ENCODE measurements at regions not wholly inside any gene's neighbourhood (a gene's known extent, or its start where the extent isn't known, plus 50 kb on each side); places are given as distances from the start of the nearest gene placed in this dataset.

DNA sequence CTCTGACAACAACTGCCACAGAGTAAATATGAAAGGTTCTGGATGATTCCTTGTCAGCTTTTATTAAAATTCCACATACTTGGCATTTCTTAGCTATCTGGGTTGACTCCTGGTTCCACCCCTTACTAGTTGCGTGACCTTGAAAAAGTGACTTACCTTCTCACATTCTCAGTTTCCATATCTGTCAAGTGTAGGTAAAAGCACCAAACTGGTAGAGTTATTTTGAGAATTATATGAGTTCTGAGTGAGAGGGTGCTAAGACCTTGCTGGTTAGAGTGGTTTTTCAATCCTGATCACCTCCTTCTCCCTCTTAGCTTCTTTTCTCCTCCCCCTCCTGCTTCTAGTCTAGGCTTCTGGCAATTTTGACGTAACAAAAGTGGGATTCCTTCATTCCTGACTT lies 83.4 kb upstream of the ABCD3 start:
- no peaks in the 10 kb centered on the region for H3K9me3 ChIP-seq (replicated peaks)
- no peak overlapping the region for H3K4me3 ChIP-seq
- H3K36me3 ChIP-seq: no peaks in the 10 kb centered on the region
- H3K27me3 ChIP-seq: no peaks in the 10 kb centered on the region
- no peak for DNase-seq
- H3K27ac ChIP-seq: no peak overlapping the region
- H3K4me1 ChIP-seq: no peaks in the 10 kb centered on the region

DNA sequence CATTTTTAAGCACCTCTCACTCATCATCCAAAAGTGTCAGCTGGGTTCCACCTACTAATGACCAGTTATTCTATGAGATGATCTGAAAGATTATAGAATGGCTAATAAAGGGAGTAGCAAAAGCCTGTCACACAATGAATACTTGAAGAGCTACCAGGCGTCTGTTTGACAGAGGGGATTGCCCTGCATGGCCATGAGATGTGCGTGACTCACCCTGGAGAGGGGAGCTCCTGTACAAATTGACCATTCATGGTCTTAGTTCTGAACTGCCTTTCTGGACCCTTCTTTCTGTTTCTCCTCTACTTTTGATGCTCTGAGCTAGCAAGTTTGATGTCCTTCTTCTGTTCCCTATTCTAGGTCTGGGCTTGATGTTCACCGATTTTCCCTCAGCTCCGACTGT lies 85.2 kb upstream of the ABCD3 start:
- Histone ChIP-seq H3K9me3 (replicated peaks) (no peaks in the 10 kb centered on the region), H3K27me3 (no peaks in the 10 kb centered on the region), H3K4me3 (no peak overlapping the region), H3K4me1 (no peaks in the 10 kb centered on the region), H3K27ac (no peak overlapping the region), H3K36me3 (no peaks in the 10 kb centered on the region)
- DNase-seq: no peak

GRCh38 chr1:94332516-94332915 lies 85.7 kb upstream of the ABCD3 start:
- DNase-seq: no peak
- no peak overlapping the region for H3K4me3 ChIP-seq
- no peaks in the 10 kb centered on the region for H3K9me3 ChIP-seq (replicated peaks)
- H3K4me1 ChIP-seq: no peaks in the 10 kb centered on the region
- H3K27ac ChIP-seq: no peak overlapping the region
- no peaks in the 10 kb centered on the region for H3K27me3 ChIP-seq
- H3K36me3 ChIP-seq: no peaks in the 10 kb centered on the region

DNA sequence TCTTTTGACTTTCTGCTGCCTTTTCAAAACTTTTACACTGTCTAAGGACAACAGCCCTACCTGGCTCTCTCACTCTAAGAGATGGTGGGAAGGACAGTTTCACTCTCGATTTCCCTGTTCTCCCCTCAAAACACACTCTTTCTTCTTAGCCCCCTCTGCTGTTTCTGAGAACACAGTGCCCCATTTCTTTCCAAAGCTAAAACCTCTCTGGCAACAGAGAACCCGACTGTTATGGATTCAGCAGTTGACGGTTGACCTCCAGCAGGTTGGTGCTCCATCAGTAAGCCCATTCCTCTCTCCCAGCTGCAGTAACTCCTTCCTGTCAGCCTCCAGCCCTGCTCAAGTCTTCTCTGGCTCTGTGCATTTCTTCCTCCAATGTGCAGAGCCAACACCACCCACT lies 88.2 kb upstream of the ABCD3 start:
- Histone ChIP-seq H3K9me3 (replicated peaks) (no peaks in the 10 kb centered on the region), H3K27ac (no peak overlapping the region), H3K4me1 (peaks cover 20% of the 10 kb centered on the region), H3K4me3 (no peak overlapping the region), H3K36me3 (no peaks in the 10 kb centered on the region), H3K27me3 (no peaks in the 10 kb centered on the region)
- DNase-seq: peak in 1 of 2 experiments; percentile 31

- Histone ChIP-seq H3K9me3 (replicated peaks) (no peaks in the 10 kb centered on the region), H3K36me3 (no peaks in the 10 kb centered on the region), H3K4me1 (peaks cover 20% of the 10 kb centered on the region), H3K27me3 (no peaks in the 10 kb centered on the region), H3K4me3 (no peak overlapping the region), H3K27ac (no peak overlapping the region)
- no peak for DNase-seq
These were observed 88.9 kb upstream of the ABCD3 start for GRCh38 chr1:94329276-94329675.

- Histone ChIP-seq H3K4me1 (peaks cover 30% of the 10 kb centered on the region), H3K9me3 (replicated peaks) (no peaks in the 10 kb centered on the region), H3K27ac (no peak overlapping the region), H3K36me3 (no peaks in the 10 kb centered on the region), H3K4me3 (no peak overlapping the region), H3K27me3 (no peaks in the 10 kb centered on the region)
- DNase-seq: no peak
These were observed 89.8 kb upstream of the ARHGAP29 start for GRCh38 chr1:94327001-94327690.

- DNase-seq: peak in 1 of 2 experiments; percentile 16
- H3K27me3 ChIP-seq: no peaks in the 10 kb centered on the region
- H3K9me3 ChIP-seq (replicated peaks): no peaks in the 10 kb centered on the region
- no peaks in the 10 kb centered on the region for H3K36me3 ChIP-seq
- peaks cover 38% of the 10 kb centered on the region for H3K4me1 ChIP-seq
- 0 out of 2 replicates have a peak overlapping the region, but pooled peaks have one; percentile 9 for H3K27ac ChIP-seq
- no peak overlapping the region for H3K4me3 ChIP-seq
These were observed 88.9 kb upstream of the ARHGAP29 start for GRCh38 chr1:94326329-94326728.

DNA sequence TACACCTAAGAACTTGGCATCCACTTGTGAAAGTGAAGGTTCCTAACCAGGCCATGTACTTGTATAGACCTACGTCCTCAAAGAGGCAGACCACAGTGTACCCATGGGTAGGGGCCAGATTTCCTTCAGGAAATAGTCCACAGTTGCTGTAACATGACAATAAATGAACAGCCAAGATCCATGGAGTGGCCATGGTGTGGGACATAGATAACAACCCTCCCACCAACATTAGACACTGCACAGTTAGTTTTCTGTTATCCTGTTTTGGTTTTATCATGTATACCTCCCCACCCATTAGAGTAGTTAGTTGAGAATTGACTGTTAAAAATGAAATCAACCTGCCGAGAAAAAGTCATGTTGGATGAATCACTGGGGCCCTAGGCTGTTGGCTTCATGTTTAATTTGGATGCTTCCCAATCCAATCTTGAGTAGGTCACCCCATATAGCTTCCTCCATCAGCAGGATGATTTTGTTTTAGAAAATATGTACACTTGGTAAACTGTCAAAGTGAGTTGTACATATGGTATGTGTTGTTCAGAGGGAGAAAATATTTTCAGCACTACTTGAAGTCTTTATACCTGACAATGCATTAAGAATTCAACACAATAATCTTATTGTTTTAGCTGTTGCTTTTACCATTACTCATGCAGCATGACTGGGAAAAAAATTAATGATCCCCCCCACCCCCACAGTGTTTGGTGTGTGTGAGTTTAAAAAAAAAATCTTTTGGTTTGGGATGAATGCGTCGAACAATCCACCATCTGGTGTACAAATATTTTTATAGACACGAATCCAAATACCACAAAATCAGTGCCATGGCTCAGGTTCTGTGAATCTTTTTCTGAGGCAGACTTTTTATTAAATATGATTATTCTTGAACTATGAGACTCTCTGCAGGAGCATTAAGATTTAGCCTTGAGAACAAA lies 88.3 kb upstream of the ARHGAP29 start:
- Histone ChIP-seq H3K27me3 (no peaks in the 10 kb centered on the region), H3K36me3 (no peaks in the 10 kb centered on the region), H3K4me3 (no peak overlapping the region), H3K27ac (peak overlapping the region; percentile 9; the same call in 1 of the 2 replicates), H3K9me3 (replicated peaks) (no peaks in the 10 kb centered on the region), H3K4me1 (peaks cover 38% of the 10 kb centered on the region)
- DNase-seq: peak in 1 of 2 experiments; percentile 29

DNA sequence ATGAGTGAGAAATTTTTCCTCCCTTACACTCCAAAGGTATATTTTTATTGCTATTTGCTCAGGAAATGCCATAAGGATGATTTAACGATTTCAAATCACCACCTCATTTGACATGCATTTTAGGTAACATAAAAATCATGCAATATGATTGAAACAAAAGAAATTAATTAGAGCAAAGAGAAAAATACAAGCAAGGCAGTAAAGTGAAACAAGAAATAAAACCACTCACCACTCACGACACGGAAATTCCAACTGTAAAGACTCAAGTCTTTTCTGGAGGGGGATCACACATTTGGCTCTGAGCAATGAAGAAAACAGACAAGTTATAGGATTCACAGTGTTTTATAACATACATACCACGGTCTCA lies 86.8 kb upstream of the ARHGAP29 start:
- Histone ChIP-seq H3K4me1 (peaks cover 38% of the 10 kb centered on the region), H3K4me3 (no peak overlapping the region), H3K27me3 (no peaks in the 10 kb centered on the region), H3K27ac (no peak overlapping the region), H3K36me3 (no peaks in the 10 kb centered on the region), H3K9me3 (replicated peaks) (no peaks in the 10 kb centered on the region)
- no peak for DNase-seq

DNA sequence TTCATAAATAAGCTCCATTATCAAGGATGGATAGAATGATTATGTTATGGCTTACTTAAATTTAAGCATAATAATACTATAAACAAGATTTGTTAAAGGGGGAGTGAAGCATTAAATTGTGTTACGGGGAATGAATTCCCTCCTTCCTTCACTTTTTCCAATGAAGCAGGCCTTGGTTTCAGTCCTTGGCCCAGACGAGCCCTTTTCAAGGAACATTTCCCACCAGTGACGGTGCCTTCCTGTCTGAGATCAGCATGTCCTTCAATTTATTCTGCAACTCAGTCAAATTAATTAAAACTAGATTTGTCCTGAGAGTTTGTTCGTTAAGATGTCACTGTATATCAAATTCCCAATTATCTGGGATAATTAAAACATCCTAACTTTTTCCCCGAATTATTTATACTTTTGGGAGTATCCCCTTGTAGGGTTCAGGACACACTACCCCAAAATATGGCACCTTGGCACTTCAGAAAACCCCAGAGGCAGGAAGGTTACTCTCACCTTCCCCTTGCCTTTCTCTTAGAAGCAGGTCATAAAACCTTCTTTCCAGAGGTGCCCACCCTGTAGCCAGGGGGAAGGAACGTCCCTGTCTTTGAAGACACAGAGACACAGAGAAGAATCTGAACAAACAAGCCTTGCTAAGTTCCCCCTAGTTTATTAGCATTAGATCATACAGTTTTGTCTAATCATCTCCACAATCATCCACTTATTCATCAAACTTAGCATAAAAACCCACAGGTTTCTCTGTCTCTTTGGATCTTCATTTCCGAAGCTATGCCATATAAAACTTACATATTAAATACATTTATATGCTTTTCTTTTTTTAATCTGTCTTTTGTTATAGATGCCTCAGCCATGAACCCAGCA lies 86.2 kb upstream of the ARHGAP29 start:
- Histone ChIP-seq H3K27me3 (no peaks in the 10 kb centered on the region), H3K4me3 (no peak overlapping the region), H3K9me3 (replicated peaks) (no peaks in the 10 kb centered on the region), H3K4me1 (peaks cover 38% of the 10 kb centered on the region), H3K27ac (no peak overlapping the region), H3K36me3 (no peaks in the 10 kb centered on the region)
- DNase-seq: no peak

DNA sequence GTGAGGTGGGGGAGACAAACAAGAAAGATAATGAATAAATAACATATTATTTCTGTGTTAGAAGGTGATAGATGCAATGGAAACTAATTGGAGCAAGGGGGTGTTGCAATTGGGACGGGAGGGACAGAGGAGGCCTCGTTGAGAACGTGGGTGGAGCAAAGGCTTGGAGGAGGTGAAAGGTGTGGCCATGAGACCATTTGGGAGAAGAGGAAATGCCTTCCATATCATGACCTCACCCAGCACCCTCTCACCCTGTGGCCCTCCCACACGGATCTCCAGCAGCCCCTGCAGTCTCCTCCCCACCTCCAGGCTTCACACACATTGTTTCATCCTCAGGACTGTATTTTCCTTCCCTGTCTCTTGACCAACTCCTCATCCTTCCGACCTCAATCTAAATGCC lies 85.3 kb upstream of the ARHGAP29 start:
- peaks cover 38% of the 10 kb centered on the region for H3K4me1 ChIP-seq
- no peaks in the 10 kb centered on the region for H3K36me3 ChIP-seq
- no peaks in the 10 kb centered on the region for H3K9me3 ChIP-seq (replicated peaks)
- H3K4me3 ChIP-seq: no peak overlapping the region
- DNase-seq: no peak
- H3K27me3 ChIP-seq: no peaks in the 10 kb centered on the region
- H3K27ac ChIP-seq: no peak overlapping the region

DNA sequence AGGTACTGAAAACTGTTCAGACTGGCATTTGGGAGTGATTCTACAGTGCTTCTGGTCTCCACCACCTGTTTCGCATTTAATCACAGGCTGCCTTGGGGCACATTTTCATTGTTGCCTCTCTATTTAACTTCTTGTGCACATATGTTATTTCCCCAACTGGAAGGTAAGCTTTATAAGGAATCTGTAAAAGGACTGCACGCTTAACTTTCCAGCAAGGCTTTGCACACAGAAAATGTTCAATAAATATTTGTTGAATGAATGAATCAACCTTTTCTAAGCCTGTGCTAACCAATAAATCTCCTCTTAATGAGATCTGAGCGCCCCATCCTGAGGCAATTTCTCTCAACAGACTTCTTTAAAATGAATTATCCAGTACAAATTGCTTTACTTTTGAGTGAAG lies 84.3 kb upstream of the ARHGAP29 start:
- H3K27ac ChIP-seq: no peak overlapping the region

GRCh38 chr1:94319319-94320102 lies 82.1 kb upstream of the ARHGAP29 start:
- Histone ChIP-seq H3K4me1 (peaks cover 18% of the 10 kb centered on the region), H3K36me3 (no peaks in the 10 kb centered on the region), H3K4me3 (no peak overlapping the region), H3K9me3 (replicated peaks) (no peaks in the 10 kb centered on the region), H3K27me3 (no peaks in the 10 kb centered on the region), H3K27ac (no peak overlapping the region)
- no peak for DNase-seq

More for the DNA sequence above, 84.3 kb upstream of the ARHGAP29 start:
- Histone ChIP-seq H3K4me3 (no peak overlapping the region), H3K36me3 (no peaks in the 10 kb centered on the region), H3K9me3 (replicated peaks) (no peaks in the 10 kb centered on the region), H3K27me3 (no peaks in the 10 kb centered on the region), H3K4me1 (peaks cover 34% of the 10 kb centered on the region)
- peak; percentile 39 to 76 for DNase-seq

- H3K36me3 ChIP-seq: no peaks in the 10 kb centered on the region
- H3K27me3 ChIP-seq: no peaks in the 10 kb centered on the region
- H3K4me1 ChIP-seq: peaks cover 18% of the 10 kb centered on the region
- no peaks in the 10 kb centered on the region for H3K9me3 ChIP-seq (replicated peaks)
- no peak for DNase-seq
- H3K4me3 ChIP-seq: no peak overlapping the region
- no peak overlapping the region for H3K27ac ChIP-seq
These were observed 81.2 kb upstream of the ARHGAP29 start for GRCh38 chr1:94318505-94319030.
